Cardiac septum (tissue), 1 donor: ENCODE measurements at regions not wholly inside any gene's neighbourhood (a gene's known extent, or its start where the extent isn't known, plus 50 kb on each side); places are given as distances from the start of the nearest gene placed in this dataset.

Experiments used
- DNase-seq: peaks from one replicate; pipeline ENCODE4 v3.0.0-alpha.2; 2020; ENCODE audit warnings: low spot score
- intact Hi-C: fragments of 100-400 bp; cut with DNase I; formaldehyde crosslinking; loops from one replicate; pipeline ENCODE4 v1.14.0; 2022
- donor health status: DM: no; HTN: no; CAD: no.

DNA sequence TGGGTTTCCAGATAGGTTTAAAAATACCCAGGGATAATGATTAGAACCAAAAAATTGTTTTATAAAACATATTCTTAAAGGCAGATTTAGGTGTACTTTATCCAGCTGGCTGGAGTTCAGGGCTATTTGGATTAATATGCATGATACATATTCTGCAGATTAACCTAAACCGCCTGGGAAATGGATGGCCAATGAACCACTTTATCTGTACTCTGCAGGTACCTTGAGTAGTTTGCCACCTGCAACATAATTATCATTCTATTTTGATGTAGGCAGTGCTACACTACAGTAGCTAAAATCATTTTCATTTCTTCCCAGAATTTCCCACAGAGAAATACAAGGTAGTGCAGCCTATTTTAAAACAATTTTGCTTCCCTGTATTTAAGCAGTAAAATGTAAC lies 683.2 kb upstream of the GNPDA2 start:
- intact Hi-C loops, result no loop called here
- no peak for DNase-seq

DNA sequence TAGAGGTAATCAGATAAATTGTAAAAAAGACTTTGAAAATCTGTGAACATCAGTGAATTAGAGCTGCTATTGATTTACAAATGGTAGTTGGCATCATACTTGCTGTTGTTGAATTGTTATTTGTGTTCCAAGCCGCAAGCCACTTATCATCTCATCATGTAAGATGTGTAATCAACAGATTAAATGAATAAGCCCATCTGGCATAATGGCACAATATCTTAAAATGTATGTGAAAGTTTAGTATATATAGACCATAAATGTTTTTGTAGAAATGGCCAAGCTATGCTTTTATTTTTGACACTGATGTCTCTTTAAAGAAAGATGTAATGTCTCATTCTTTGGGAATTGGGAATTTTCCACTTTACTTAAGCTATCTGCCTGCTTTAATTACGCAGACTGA lies 682.6 kb upstream of the GNPDA2 start:
- DNase-seq, result no peak
- intact Hi-C loops, result no loop called here

- intact Hi-C loops, result no loop called here
- no peak for DNase-seq
These were observed 672.8 kb upstream of the GNPDA2 start for GRCh38 chr4:45399116-45399515.

DNA sequence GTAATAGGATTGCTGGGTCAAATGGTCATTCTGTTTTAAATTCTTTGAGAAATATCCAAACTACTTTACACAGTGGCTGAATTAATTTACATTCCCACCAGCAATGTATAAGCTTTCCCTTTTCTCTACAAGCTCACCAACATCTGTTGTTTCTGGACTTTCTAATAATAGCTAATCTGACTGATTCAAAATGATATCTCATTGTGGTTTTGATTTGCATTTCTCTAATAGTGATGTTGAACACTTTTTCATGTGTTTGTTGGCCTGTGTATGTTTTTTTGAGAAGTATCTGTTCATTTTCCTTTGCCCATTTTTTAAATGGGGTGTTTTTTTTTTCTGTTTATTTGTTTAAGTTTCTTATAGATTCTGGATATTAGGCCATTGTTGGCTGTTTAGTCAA lies 659.0 kb upstream of the GNPDA2 start:
- intact Hi-C loops, result no loop called here
- no peak for DNase-seq

- intact Hi-C loops, result no loop called here
These were observed 644.1 kb upstream of the GNPDA2 start for GRCh38 chr4:45370408-45370807.

DNA sequence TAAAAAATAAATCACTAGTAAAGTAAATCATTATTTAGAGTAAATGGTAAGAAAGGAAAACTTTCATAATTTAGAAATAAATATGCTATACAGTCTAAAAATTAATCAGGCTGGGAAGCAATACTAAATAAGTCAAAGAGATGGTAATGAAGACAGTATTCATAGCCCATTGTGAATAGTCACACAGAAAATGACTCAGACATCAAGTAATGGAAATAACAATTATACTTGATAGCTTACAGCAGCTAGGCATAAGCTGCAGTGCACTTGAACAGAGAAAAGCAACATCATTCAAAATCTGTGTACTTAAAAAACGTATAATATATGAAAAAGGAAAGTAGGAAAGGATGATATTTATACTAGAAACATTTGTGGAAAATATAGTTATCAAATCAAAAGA lies 642.5 kb upstream of the GNPDA2 start:
- intact Hi-C loops, result no loop called here
- no peak for DNase-seq

More at GRCh38 chr4:45370408-45370807, 644.1 kb upstream of the GNPDA2 start:
- DNase-seq, result no peak

- no peak for DNase-seq
These were observed 637.6 kb upstream of the GNPDA2 start for GRCh38 chr4:45363931-45364330.

GRCh38 chr4:45358573-45359506 lies 632.5 kb upstream of the GNPDA2 start:
- intact Hi-C loops, result no loop called here
- no peak for DNase-seq

More at GRCh38 chr4:45363931-45364330, 637.6 kb upstream of the GNPDA2 start:
- intact Hi-C loops, result no loop called here

DNA sequence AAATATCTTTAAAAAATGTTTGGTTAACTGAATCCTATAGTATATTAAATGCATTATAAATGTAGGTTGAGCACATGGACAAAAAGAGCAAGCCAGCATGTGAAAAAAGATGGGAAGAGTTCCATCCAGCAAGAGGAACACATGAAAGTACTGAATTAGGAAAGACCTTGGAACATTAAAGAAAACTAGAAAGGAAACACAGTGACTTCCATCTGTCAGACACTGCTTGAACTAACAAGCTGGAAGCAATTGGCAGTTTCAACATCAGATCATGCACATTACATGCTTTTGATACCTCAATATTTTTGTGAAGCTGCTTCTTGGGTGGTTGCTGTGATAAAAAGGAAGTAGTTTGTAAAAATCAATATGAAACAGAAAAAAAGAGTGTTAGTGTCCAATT lies 626.8 kb upstream of the GNPDA2 start:
- no peak for DNase-seq
- intact Hi-C loops, result no loop called here

GRCh38 chr4:45350438-45350837 lies 624.1 kb upstream of the GNPDA2 start:
- DNase-seq, result no peak

DNA sequence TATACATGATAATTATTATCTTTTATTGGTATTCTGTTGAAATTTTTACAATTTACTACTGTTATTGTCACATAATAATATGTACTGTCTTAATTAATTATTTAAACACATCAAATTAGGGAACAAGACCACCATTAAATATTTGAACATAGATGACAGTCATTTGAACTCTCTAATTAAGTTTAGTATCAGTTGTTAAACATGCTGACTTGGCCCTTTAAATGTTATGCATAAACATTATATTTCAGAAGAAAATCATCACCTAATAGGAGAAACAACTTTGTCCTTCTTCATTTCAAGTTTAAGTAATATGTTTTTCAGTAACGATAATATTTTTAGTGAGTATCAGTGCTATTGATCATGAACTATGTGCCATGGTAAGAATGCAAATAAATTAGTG lies 623.5 kb upstream of the GNPDA2 start:
- no peak for DNase-seq
- intact Hi-C loops, result no loop called here

More at GRCh38 chr4:45350438-45350837, 624.1 kb upstream of the GNPDA2 start:
- intact Hi-C loops, result no loop called here

- no peak for DNase-seq
- intact Hi-C loops, result no loop called here
These were observed 620.6 kb upstream of the GNPDA2 start for GRCh38 chr4:45346816-45347435.

DNA sequence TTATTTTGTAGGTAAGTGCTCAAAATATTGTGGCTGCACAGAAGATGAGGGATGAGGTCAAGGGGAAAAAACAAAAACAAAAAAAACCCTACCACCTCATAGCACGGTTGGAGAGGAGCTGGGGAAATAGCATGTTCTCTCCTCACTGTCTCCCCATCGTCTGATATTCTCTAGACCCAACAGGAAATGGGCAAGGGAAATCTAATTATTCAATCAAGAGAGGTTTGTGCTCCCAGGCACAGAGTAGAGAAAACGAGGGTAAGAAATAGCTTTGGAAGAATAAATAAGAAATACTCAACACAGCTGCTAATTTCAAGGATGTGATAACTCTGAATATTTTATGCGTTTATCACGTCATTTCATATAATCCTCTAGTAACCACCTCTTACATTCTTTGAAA lies 619.2 kb upstream of the GNPDA2 start:
- DNase-seq, result no peak
- intact Hi-C loops, result no loop called here

DNA sequence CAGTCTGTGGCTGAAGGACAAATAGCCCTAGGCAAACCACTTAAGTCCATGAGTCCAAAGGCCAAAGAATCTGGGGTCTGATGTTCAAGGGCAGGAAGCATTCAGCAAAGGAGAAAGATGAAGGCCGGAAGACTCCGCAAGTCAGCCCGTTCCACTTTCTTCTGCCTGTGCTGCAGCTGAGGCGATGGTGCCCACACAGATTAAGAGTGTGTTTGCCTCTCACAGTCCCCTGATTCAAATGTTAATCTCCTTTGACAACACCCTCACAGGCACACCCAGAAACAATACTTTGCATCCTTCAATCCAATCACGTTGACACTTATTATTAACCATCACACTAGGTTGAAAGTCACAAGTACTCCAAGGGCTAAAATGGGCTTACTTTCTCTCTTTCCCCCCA lies 605.4 kb upstream of the GNPDA2 start:
- intact Hi-C loops, result no loop called here
- DNase-seq, result no peak

- intact Hi-C loops, result loop anchor here (10.0 kb wide), 1 partner anchor 403 kb away; no protein-coding TSS in a partner anchor
- no peak for DNase-seq
These were observed 601.2 kb upstream of the GNPDA2 start for GRCh38 chr4:45327544-45327943.

DNA sequence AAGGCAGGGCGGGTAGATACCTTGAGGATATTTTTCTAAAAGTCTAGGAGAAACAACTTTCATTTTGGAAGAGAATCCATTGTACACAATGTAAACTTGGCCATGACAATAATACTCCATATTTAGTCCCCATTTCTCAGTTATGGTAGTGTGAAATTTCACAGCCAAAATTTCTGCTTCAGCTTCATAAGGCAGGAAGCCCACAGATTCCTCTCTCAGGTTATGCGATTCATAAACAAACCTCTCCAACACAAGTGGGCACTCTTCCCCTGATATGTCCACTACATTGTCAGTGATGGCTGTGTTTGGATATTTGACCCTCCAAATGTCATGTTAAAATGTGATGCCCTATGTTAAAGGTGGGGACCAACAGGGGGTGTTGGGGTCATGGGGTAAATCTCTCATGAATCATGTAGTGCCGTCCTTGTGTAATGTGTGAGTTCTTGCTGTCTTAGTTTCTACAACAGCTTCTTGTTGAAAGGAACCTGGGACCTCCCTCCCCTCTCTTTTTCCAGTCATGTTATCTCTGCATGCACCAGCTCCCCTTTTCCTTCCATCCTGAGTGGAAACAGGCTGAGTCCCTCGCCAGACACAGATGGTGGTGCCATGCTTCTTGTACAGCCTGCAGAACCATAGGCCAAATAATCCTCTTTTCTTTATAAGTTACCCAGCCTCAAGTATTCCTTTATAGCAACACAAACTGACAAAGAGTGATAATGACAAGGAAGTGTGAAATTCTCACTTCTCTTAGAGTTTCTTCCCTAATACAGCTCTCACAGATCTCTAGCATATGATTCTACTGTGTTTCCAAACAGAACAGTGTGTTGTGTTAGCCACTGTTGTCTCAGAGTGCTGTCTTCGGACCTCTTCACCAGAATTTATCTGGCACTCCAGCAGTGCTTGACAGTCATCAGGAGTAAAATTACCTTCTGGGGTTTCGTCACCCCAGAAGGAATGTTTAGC lies 598.4 kb upstream of the GNPDA2 start:
- no peak for DNase-seq
- intact Hi-C loops, result loop anchor here (10.0 kb wide), 1 partner anchor 400 kb away; no protein-coding TSS in a partner anchor

GRCh38 chr4:45323453-45324058 lies 597.2 kb upstream of the GNPDA2 start:
- no peak for DNase-seq
- intact Hi-C loops, result loop anchor here (10.0 kb wide), 1 partner anchor 399 kb away; no protein-coding TSS in a partner anchor

DNA sequence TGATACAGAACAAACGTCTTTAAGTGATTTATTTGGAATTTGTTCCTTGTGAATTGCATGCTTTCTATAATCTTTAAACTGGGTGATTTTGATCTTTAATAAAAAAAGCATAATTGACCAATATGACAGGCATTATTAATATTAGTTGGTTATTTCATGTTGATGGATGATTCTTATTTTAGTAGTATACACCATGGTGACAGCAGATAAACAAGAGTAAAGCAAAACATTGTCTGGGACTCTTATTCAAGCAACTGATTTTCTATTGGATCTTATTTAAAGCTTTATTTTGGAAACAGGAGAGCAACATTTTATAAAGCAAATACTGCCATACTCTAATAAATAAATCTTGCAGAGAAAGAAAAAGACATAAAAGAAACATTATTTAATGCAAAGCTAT lies 591.4 kb upstream of the GNPDA2 start:
- intact Hi-C loops, result no loop called here
- no peak for DNase-seq

DNA sequence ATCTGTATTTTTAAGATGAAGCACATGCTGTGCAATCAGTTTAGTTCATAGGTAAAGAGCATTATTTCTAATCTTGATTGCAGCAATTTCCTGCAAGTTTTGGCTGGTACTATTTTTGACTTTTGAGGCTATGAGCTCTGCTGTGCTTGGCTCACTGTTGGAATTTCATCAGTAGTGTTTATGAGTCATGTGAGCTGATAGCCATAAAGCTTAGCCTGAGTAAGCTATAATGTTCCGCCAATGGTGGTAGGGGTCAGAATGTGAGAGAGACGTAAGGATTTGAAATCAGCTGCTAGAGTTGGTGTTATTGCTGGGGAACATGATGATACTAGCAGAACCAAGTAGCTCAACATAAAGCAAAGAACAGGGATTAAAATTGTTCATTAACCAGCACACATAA lies 590.9 kb upstream of the GNPDA2 start:
- intact Hi-C loops, result no loop called here
- DNase-seq, result no peak
